ENCODE measurements at regions not wholly inside any gene's neighbourhood (a gene's known extent, or its start where the extent isn't known, plus 50 kb on each side); places are given as distances from the start of the nearest gene placed in this dataset.

DNA sequence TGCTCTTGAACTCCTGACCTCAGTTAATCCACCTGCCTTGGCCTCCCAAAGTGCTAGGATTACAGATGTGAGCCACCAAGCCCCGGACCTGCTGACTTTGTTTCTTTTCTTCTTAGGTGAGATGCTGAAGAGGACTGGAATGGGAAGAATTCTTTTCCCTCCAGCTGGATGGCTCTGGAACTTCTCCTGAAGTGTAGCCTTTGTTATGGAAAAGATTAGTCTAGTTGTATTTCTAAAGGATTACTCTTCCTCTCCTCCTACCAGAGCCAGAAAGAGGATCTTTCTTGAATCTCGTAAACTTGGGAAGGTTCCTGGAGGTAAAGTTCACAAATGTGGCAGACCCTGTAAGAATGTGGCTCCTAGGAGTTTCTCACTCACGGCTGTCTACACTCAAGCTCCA is 95.4 kb upstream of the LARGE1 start:
- no peak overlapping the region for H3K27ac ChIP-seq (ENCODE audit: extremely low read length, insufficient read depth, low read length)
- POLR2A ChIA-PET, result no interaction called here
- no peak overlapping the region for H3K4me3 ChIP-seq (replicated peaks in 1 of 3; ENCODE audit: insufficient read depth in 1 of 3, low read depth in 2 of 3, low read length in 3 of 3)
- no TSS peak for BruUV-seq (replicated peaks)
- no peak for FAIRE-seq
- H3K9me3 ChIP-seq (ENCODE audit: low read length), result peaks cover 21% of the 10 kb centered on the region
- ATAC-seq, result no peak
- no peak for DNase-seq (ENCODE audit: low spot score)
- H4K20me1 ChIP-seq (ENCODE audit: insufficient read depth, low read length), result no peaks in the 10 kb centered on the region
- no peaks in the 10 kb centered on the region for H3K4me1 ChIP-seq (ENCODE audit: insufficient read depth, low read length)
- in situ Hi-C loops (cut with HindIII; ENCODE audit: extremely low pct_ligation_motif_present, low pct_unique_long_range_greater_than_20kb), result no loop called here
- H3K36me3 ChIP-seq (replicated peaks in 1 of 2; ENCODE audit: control insufficient read depth in 1 of 2, insufficient read depth in 2 of 2, low read length in 2 of 2), result no peaks in the 10 kb centered on the region
- H3K27me3 ChIP-seq (ENCODE audit: control insufficient read depth in 1 of 2, insufficient read depth in 2 of 2, low read length in 2 of 2), result no peaks in the 10 kb centered on the region
- no peak overlapping the region for H3K4me2 ChIP-seq (ENCODE audit: low read depth, low read length)
- intact Hi-C loops (cut with micrococcal nuclease; ENCODE audit: unreplicated experiment), result no loop called here
- TF ChIP-seq ZFAT (CRISPR knock-in tag; conservative IDR thresholded peaks at IDR 0.05) (no peak), ZNF136 (CRISPR knock-in tag; IDR thresholded peaks at IDR 0.05; ENCODE audit: low read depth) (no peak), ZNF337 (CRISPR knock-in tag; IDR thresholded peaks at IDR 0.05; ENCODE audit: borderline replicate concordance, low read depth) (no peak), GTF3A (CRISPR knock-in tag; conservative IDR thresholded peaks at IDR 0.05) (no peak), HOXA3 (CRISPR knock-in tag; IDR thresholded peaks at IDR 0.05) (no peak)
- CTCF ChIA-PET (ENCODE audit: low intra/inter-chr PET ratio, low total read pairs), result no interaction called here
- H3K79me2 ChIP-seq (ENCODE audit: insufficient read depth, low read length), result no peaks in the 10 kb centered on the region
- no peak overlapping the region for H3K9ac ChIP-seq (ENCODE audit: insufficient read depth, low read depth, low read length)
- H2AFZ ChIP-seq (ENCODE audit: low read length), result no peak overlapping the region
- 0% methylated on average over 3 of the region's 3 CpGs for WGBS (ENCODE audit: low lambda C conversion rate)

DNA sequence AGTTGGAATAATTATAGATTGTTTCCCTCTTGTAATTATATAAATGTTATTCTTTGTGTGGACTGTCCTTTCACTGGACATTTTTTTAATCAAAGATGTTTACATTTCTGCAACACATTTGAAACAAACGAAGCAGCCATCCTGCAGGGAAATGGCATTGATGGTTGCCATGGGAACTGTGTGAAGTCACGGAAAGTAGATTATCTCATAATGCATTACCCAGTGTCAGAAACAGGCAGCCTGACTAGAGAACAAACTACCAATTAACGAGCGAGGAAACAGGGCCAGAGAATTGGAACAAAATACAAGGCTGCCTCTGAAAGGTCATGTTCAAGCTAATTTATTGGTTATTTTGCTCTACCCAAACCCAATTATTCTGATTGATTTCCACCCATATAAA is 96.9 kb upstream of the LARGE1 start:
- intact Hi-C loops (cut with micrococcal nuclease; ENCODE audit: unreplicated experiment), result no loop called here
- TF ChIP-seq HNRNPLL (IDR thresholded peaks at IDR 0.05; ENCODE audit: low read depth, low read length, poor library complexity, severe bottlenecking) (no peak), ZMYM4 (CRISPR knock-in tag; IDR thresholded peaks at IDR 0.05) (no peak), ZNF572 (CRISPR knock-in tag; IDR thresholded peaks at IDR 0.05) (no peak), ZNF691 (CRISPR knock-in tag; IDR thresholded peaks at IDR 0.05; ENCODE audit: borderline replicate concordance, low read depth) (no peak), ZNF609 (CRISPR knock-in tag; IDR thresholded peaks at IDR 0.05; ENCODE audit: borderline replicate concordance) (no peak), ZBTB34 (CRISPR knock-in tag; IDR thresholded peaks at IDR 0.05) (no peak), TCF12 (IDR thresholded peaks at IDR 0.05) (no peak), TCF12 (CRISPR knock-in tag; IDR thresholded peaks at IDR 0.05) (no peak)

More for the DNA sequence above, 96.9 kb upstream of the LARGE1 start:
- in situ Hi-C loops (cut with HindIII; ENCODE audit: extremely low pct_ligation_motif_present, low pct_unique_long_range_greater_than_20kb), result no loop called here
- Histone ChIP-seq H3K36me3 (replicated peaks in 1 of 2; ENCODE audit: control insufficient read depth in 1 of 2, insufficient read depth in 2 of 2, low read length in 2 of 2) (no peaks in the 10 kb centered on the region), H3K27me3 (ENCODE audit: control insufficient read depth in 1 of 2, insufficient read depth in 2 of 2, low read length in 2 of 2) (no peaks in the 10 kb centered on the region), H3K79me2 (ENCODE audit: insufficient read depth, low read length) (no peaks in the 10 kb centered on the region), H3K27ac (ENCODE audit: extremely low read length, insufficient read depth, low read length) (no peak overlapping the region), H3K9me3 (ENCODE audit: low read length) (peaks cover 21% of the 10 kb centered on the region), H3K9ac (ENCODE audit: insufficient read depth, low read depth, low read length) (no peak overlapping the region), H3K4me3 (replicated peaks in 1 of 3; ENCODE audit: insufficient read depth in 1 of 3, low read depth in 2 of 3, low read length in 3 of 3) (no peak overlapping the region), H4K20me1 (ENCODE audit: insufficient read depth, low read length) (no peaks in the 10 kb centered on the region), H3K4me2 (ENCODE audit: low read depth, low read length) (no peak overlapping the region), H3K4me1 (ENCODE audit: insufficient read depth, low read length) (no peaks in the 10 kb centered on the region), H2AFZ (ENCODE audit: low read length) (no peak overlapping the region)
- DNase-seq (ENCODE audit: low spot score) (no peak), ATAC-seq (no peak), FAIRE-seq (no peak)
- ChIA-PET POLR2A (no interaction called here), CTCF (ENCODE audit: low intra/inter-chr PET ratio, low total read pairs) (no interaction called here)
- BruUV-seq (replicated peaks), result no TSS peak
- 3% methylated on average over 4 of the region's 4 CpGs for WGBS (ENCODE audit: low lambda C conversion rate)

Data from HepG2 (cell line).